ENCODE measurements at regions not wholly inside any gene's neighbourhood (a gene's known extent, or its start where the extent isn't known, plus 50 kb on each side); places are given as distances from the start of the nearest gene placed in this dataset.

DNA sequence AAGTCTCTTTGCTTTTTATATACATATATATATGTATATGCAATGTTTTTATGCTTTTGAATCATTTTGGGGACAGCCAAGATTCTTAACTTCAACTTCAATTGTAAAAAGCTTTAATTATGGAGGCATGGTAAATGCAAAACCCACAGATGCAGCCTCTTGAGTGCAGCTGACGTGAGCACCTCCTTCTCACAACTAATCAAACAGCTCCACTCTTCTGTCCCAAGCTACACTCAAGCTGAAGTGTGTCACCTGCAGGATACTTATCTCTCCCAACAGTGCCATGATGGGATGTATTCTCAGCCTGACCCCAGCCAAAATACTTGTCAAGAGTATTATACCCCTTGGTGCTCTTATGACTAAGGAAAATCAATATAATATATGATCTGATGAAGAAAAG, 60.7 kb upstream of the BLTP1 start:
- H4K20me1 ChIP-seq (ENCODE audit: insufficient read depth, low read length, poor library complexity, severe bottlenecking): no peaks in the 10 kb centered on the region
- H3K9me2 ChIP-seq (replicated peaks; ENCODE audit: low read depth, low read length): no peaks in the 10 kb centered on the region
- no peaks in the 10 kb centered on the region for H3F3A ChIP-seq (ENCODE audit: low read depth)
- H3K4me2 ChIP-seq (ENCODE audit: low read depth, low read length, poor library complexity, severe bottlenecking): no peak overlapping the region
- no peaks in the 10 kb centered on the region for H3K27me3 ChIP-seq (ENCODE audit: insufficient read depth, low read length, poor library complexity, severe bottlenecking)
- H3K9ac ChIP-seq (ENCODE audit: low read depth, low read length, poor library complexity, severe bottlenecking): no peak overlapping the region
- no peaks in the 10 kb centered on the region for H3K79me2 ChIP-seq (ENCODE audit: insufficient read depth, low read length)
- no peaks in the 10 kb centered on the region for H3K36me3 ChIP-seq (ENCODE audit: insufficient read depth, low read length)
- H3K4me3 ChIP-seq (ENCODE audit: low read length, poor library complexity, severe bottlenecking): no peak overlapping the region
- no peaks in the 10 kb centered on the region for H3K9me3 ChIP-seq (ENCODE audit: insufficient read depth, low read depth, low read length)
- TF ChIP-seq EZH2phosphoT487 (IDR thresholded peaks at IDR 0.05; ENCODE audit: borderline replicate concordance): no peak
- TF ChIP-seq, protein P1, sequence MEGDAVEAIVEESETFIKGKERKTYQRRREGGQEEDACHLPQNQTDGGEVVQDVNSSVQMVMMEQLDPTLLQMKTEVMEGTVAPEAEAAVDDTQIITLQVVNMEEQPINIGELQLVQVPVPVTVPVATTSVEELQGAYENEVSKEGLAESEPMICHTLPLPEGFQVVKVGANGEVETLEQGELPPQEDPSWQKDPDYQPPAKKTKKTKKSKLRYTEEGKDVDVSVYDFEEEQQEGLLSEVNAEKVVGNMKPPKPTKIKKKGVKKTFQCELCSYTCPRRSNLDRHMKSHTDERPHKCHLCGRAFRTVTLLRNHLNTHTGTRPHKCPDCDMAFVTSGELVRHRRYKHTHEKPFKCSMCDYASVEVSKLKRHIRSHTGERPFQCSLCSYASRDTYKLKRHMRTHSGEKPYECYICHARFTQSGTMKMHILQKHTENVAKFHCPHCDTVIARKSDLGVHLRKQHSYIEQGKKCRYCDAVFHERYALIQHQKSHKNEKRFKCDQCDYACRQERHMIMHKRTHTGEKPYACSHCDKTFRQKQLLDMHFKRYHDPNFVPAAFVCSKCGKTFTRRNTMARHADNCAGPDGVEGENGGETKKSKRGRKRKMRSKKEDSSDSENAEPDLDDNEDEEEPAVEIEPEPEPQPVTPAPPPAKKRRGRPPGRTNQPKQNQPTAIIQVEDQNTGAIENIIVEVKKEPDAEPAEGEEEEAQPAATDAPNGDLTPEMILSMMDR (conservative IDR thresholded peaks at IDR 0.05; ENCODE audit: low read length): no peak
- H3K4me1 ChIP-seq (ENCODE audit: insufficient read depth, low read length, poor library complexity, severe bottlenecking): no peaks in the 10 kb centered on the region
- H2AFZ ChIP-seq (ENCODE audit: low read length): no peak overlapping the region

DNA sequence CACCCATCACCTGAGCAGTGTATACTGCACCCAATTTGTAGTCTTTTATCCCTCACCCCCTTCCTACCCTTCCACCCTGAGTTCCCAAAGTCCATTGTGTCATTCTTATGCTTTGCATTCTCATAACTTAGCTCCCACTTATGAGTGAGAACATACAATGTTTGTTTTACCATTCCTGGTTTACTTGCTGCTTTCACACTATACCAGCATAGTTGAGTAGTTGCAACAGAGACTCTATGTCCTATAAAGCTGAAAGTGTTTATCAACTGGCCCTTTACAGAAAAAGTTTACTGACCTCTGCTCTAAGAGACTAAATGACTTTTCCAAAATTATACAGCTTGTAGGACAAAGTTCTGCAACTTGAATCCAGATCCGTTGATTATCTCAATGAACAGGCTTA, 61.1 kb upstream of the BLTP1 start:
- Histone ChIP-seq H3K9ac (ENCODE audit: low read depth, low read length, poor library complexity, severe bottlenecking) (no peak overlapping the region), H3F3A (ENCODE audit: low read depth) (no peaks in the 10 kb centered on the region), H3K9me3 (ENCODE audit: insufficient read depth, low read depth, low read length) (no peaks in the 10 kb centered on the region), H3K4me1 (ENCODE audit: insufficient read depth, low read length, poor library complexity, severe bottlenecking) (no peaks in the 10 kb centered on the region), H3K27me3 (ENCODE audit: insufficient read depth, low read length, poor library complexity, severe bottlenecking) (no peaks in the 10 kb centered on the region), H3K4me2 (ENCODE audit: low read depth, low read length, poor library complexity, severe bottlenecking) (no peak overlapping the region), H3K79me2 (ENCODE audit: insufficient read depth, low read length) (no peaks in the 10 kb centered on the region), H4K20me1 (ENCODE audit: insufficient read depth, low read length, poor library complexity, severe bottlenecking) (no peaks in the 10 kb centered on the region), H3K9me2 (replicated peaks; ENCODE audit: low read depth, low read length) (no peaks in the 10 kb centered on the region), H3K36me3 (ENCODE audit: insufficient read depth, low read length) (no peaks in the 10 kb centered on the region), H3K4me3 (ENCODE audit: low read length, poor library complexity, severe bottlenecking) (no peak overlapping the region), H2AFZ (ENCODE audit: low read length) (no peak overlapping the region)
- TF ChIP-seq EZH2phosphoT487 (IDR thresholded peaks at IDR 0.05; ENCODE audit: borderline replicate concordance): no peak
- TF ChIP-seq, protein P1 (conservative IDR thresholded peaks at IDR 0.05; ENCODE audit: low read length): no peak

DNA sequence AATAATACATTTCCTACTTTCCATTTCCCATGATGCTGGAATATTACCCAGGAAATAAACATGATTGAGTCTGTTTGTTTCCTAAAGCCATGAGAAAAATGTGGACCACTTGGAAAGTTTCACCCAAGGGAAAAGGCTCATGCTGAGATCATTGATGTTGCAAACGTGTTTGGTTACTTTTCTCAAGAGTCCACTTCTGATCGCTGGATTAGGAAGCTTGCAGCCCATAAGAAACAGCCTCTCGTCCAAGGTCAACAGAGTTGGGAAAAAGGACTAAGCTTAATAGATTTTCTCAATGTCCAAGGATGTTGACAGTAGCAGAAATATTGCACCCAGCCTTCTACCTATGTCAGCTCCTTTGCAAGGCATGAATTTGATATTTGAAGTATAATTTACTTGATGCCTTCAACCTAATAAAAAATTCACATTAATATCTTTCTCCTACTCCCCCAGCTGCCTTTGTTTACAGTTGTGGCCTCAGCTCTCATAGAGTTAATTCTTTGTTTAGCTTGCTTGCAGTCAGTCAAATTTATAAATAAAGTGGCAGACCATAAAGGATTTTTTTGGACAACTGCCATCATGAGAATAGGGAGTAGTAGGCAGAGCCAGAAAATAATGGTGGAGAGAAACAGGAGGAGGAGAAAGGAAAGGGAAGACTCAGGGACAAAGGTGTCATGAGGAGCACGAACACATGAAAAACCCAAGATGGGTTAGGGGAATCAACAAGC, 65.6 kb upstream of the BLTP1 start:
- no peaks in the 10 kb centered on the region for H3F3A ChIP-seq (ENCODE audit: low read depth)
- H2AFZ ChIP-seq (ENCODE audit: low read length): no peak overlapping the region
- no peak overlapping the region for H3K4me3 ChIP-seq (ENCODE audit: low read length, poor library complexity, severe bottlenecking)
- H3K79me2 ChIP-seq (ENCODE audit: insufficient read depth, low read length): no peaks in the 10 kb centered on the region
- H3K9me3 ChIP-seq (ENCODE audit: insufficient read depth, low read depth, low read length): no peaks in the 10 kb centered on the region
- TF ChIP-seq EZH2phosphoT487 (IDR thresholded peaks at IDR 0.05; ENCODE audit: borderline replicate concordance): no peak
- TF ChIP-seq, protein P1 (conservative IDR thresholded peaks at IDR 0.05; ENCODE audit: low read length): no peak
- H4K20me1 ChIP-seq (ENCODE audit: insufficient read depth, low read length, poor library complexity, severe bottlenecking): no peaks in the 10 kb centered on the region
- no peaks in the 10 kb centered on the region for H3K27me3 ChIP-seq (ENCODE audit: insufficient read depth, low read length, poor library complexity, severe bottlenecking)
- no peaks in the 10 kb centered on the region for H3K9me2 ChIP-seq (replicated peaks; ENCODE audit: low read depth, low read length)
- no peaks in the 10 kb centered on the region for H3K4me1 ChIP-seq (ENCODE audit: insufficient read depth, low read length, poor library complexity, severe bottlenecking)
- no peak overlapping the region for H3K9ac ChIP-seq (ENCODE audit: low read depth, low read length, poor library complexity, severe bottlenecking)
- no peak overlapping the region for H3K4me2 ChIP-seq (ENCODE audit: low read depth, low read length, poor library complexity, severe bottlenecking)
- no peaks in the 10 kb centered on the region for H3K36me3 ChIP-seq (ENCODE audit: insufficient read depth, low read length)

Data from Loucy (cell line).